ENCODE measurements at regions not wholly inside any gene's neighbourhood (a gene's known extent, or its start where the extent isn't known, plus 50 kb on each side); places are given as distances from the start of the nearest gene placed in this dataset.

GRCh38 chr10:60466267-60467201, 76.9 kb upstream of the ANK3 start:
- no peak for DNase-seq

GRCh38 chr10:60465801-60466200, 76.1 kb upstream of the ANK3 start:
- DNase-seq, result no peak

GRCh38 chr10:60464659-60465058, 75.0 kb upstream of the ANK3 start:
- DNase-seq, result no peak

GRCh38 chr10:60463746-60464145, 74.1 kb upstream of the ANK3 start:
- DNase-seq, result no peak

- DNase-seq, result no peak
These were observed 72.0 kb upstream of the ANK3 start for GRCh38 chr10:60461688-60462087.

GRCh38 chr10:60459701-60460457, 70.2 kb upstream of the ANK3 start:
- peak in 1 of 14 donors; percentile 1 for DNase-seq

- DNase-seq, result no peak
These were observed 66.4 kb upstream of the ANK3 start for GRCh38 chr10:60456053-60456452.

- peak in 1 of 14 donors; percentile 19 for DNase-seq
These were observed 64.7 kb upstream of the ANK3 start for GRCh38 chr10:60454336-60454735.

GRCh38 chr10:60453036-60453435, 63.4 kb upstream of the ANK3 start:
- DNase-seq, result no peak

GRCh38 chr10:60450291-60450690, 60.6 kb upstream of the ANK3 start:
- DNase-seq, result no peak

- DNase-seq, result no peak
These were observed 58.6 kb upstream of the ANK3 start for GRCh38 chr10:60448246-60448645.

- DNase-seq, result no peak
These were observed 57.2 kb upstream of the ANK3 start for GRCh38 chr10:60446851-60447250.

- DNase-seq, result no peak
These were observed 56.6 kb upstream of the ANK3 start for GRCh38 chr10:60446070-60446833.

GRCh38 chr10:60444494-60445064, 54.9 kb upstream of the ANK3 start:
- DNase-seq, result no peak

- DNase-seq, result no peak
These were observed 53.7 kb upstream of the ANK3 start for GRCh38 chr10:60443346-60443745.

GRCh38 chr10:60441515-60441914, 51.8 kb upstream of the ANK3 start:
- no peak for DNase-seq

- no peak for DNase-seq
These were observed 50.0 kb upstream of the ANK3 start for GRCh38 chr10:60439641-60440040.
